Activated T-cell treated with anti-CD3 and anti-CD28 coated beads, Interleukin-2, amount 50 U/mL, for 24 hours (primary cell): ENCODE measurements at regions not wholly inside any gene's neighbourhood (a gene's known extent, or its start where the extent isn't known, plus 50 kb on each side); places are given as distances from the start of the nearest gene placed in this dataset.

Experiments used
- DNase-seq: peaks from one replicate; pipeline ENCODE4 v3.0.0-alpha.2; 2020
- H3K27ac Mint-ChIP-seq: 2 replicates; pipeline ENCODE4 v1.8.0; 2020; ENCODE audit warnings: mild to moderate bottlenecking, mixed read lengths
- H3K27me3 Mint-ChIP-seq: 2 replicates; pipeline ENCODE4 v1.8.0; 2020; ENCODE audit warnings: mixed read lengths
- H3K36me3 Mint-ChIP-seq: 2 replicates; pipeline ENCODE4 v1.8.0; 2020; ENCODE audit warnings: low read depth, mixed read lengths
- H3K4me1 Mint-ChIP-seq: 2 replicates; pipeline ENCODE4 v1.8.0; 2020; ENCODE audit warnings: low read depth, mixed read lengths
- H3K4me3 Mint-ChIP-seq: 2 replicates; pipeline ENCODE4 v1.8.0; 2020; ENCODE audit warnings: mild to moderate bottlenecking, moderate library complexity, mixed read lengths
- H3K9me3 Mint-ChIP-seq: 2 replicates; pipeline ENCODE4 v1.8.0; 2020; ENCODE audit warnings: mixed read lengths

- Mint-ChIP-seq H3K36me3 (no peaks in the 10 kb centered on the region), H3K4me3 (no peak overlapping the region), H3K27ac (no peak overlapping the region), H3K27me3 (no peaks in the 10 kb centered on the region), H3K4me1 (no peaks in the 10 kb centered on the region), H3K9me3 (peaks cover 2% of the 10 kb centered on the region)
- DNase-seq, result no peak
These were observed 621.2 kb downstream of the MBD2 start for GRCh38 chr18:53603276-53603675.

GRCh38 chr18:53601344-53601743, 623.1 kb downstream of the MBD2 start:
- Mint-ChIP-seq H3K9me3 (peaks cover 2% of the 10 kb centered on the region), H3K27ac (no peak overlapping the region), H3K4me3 (no peak overlapping the region), H3K27me3 (no peaks in the 10 kb centered on the region), H3K4me1 (no peaks in the 10 kb centered on the region), H3K36me3 (no peaks in the 10 kb centered on the region)
- no peak for DNase-seq

DNA sequence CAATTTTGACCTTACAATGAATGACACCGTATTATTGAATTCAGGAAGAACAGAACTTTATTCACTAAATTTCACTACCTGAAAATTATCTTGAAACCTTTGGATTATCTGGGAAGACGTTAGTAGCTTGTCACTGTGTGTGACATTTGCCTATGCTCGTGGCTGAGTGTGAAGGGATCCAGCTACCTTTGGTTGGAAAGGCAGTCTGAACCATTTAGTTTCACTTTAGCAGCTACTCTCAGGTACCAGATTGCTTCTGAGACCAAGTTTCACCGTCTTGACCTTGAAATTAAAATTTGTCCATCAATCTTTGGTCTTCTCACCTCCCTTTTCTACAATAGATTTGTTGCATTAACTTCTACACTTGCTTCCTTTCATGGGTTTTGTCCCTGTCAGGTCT, 637.5 kb downstream of the MBD2 start:
- no peak for DNase-seq
- Mint-ChIP-seq H3K27ac (no peak overlapping the region), H3K36me3 (no peaks in the 10 kb centered on the region), H3K9me3 (peaks cover 4% of the 10 kb centered on the region), H3K4me1 (no peaks in the 10 kb centered on the region), H3K27me3 (no peaks in the 10 kb centered on the region), H3K4me3 (no peak overlapping the region)
